ENCODE measurements at regions not wholly inside any gene's neighbourhood (a gene's known extent, or its start where the extent isn't known, plus 50 kb on each side); places are given as distances from the start of the nearest gene placed in this dataset.

DNA sequence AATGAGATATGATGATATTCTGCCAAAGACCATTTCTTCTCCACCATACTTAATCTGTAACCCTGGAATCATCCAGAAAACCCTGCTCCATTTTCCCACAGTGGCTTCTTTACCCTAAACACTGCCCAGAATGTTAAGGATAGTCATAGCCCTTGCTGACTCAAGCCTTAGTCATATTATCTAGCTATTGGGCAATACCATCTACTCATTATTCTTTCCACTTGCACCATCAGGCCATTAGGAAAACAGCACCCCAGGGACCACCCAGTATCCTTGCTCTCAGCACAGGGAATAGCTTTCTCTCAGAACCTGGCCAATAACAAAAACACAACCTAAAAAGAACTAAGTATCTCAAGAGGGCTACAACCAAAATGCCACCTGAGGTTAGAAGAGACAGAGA is 445.7 kb upstream of the SLC14A2 start:
- peak; percentile 71 for DNase-seq

GRCh38 chr18:45171679-45172191 is 443.5 kb upstream of the SLC14A2 start:
- peak; percentile 20 for DNase-seq

- DNase-seq, result no peak
These were observed 441.9 kb upstream of the SLC14A2 start for GRCh38 chr18:45173327-45173726.

- no peak for DNase-seq
These were observed 441.3 kb upstream of the SLC14A2 start for GRCh38 chr18:45173799-45174519.

- DNase-seq, result no peak
These were observed 440.6 kb upstream of the SLC14A2 start for GRCh38 chr18:45174629-45175136.

GRCh38 chr18:45175511-45175910 is 439.8 kb upstream of the SLC14A2 start:
- no peak for DNase-seq

DNA sequence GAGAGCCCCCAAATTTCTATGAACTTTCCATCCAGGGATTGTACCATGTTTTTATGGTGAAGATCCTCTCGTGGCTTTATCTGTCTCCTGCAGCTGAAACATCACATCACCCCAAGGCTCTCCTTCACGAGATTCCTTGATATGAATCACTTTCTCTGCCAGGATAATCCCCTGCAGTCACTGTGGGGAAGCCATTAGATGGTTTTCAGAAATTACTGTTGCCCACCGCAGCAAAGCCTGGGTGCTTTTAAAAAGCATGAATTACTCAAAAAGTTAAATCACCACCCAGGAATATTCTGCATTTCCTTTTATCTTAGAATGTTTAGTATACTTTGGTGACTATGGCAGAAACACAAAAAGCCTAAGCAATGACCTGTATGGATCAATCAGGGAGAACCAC is 428.4 kb upstream of the SLC14A2 start:
- DNase-seq, result no peak

- no peak for DNase-seq
These were observed 423.5 kb upstream of the SLC14A2 start for GRCh38 chr18:45191795-45192194.

GRCh38 chr18:45197526-45197970 is 417.7 kb upstream of the SLC14A2 start:
- DNase-seq, result no peak

DNA sequence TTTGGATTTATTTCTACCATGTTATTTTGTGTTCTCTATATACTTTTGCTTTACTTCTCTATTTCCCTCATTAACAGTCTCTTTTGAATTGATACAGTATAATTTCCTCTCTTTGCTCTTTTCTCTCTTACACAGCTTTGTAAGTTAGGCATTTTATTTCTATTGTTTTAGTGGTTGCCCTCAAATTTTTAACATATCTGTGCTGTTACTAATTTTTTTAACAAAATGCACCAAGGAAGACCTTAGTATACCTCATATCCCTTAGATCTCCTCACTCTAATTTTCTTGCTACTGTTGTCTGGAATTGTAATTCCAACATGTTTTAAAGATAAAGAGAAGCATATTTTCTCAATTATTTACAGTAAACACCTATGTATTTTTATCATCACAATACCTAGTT is 416.8 kb upstream of the SLC14A2 start:
- DNase-seq, result no peak

DNA sequence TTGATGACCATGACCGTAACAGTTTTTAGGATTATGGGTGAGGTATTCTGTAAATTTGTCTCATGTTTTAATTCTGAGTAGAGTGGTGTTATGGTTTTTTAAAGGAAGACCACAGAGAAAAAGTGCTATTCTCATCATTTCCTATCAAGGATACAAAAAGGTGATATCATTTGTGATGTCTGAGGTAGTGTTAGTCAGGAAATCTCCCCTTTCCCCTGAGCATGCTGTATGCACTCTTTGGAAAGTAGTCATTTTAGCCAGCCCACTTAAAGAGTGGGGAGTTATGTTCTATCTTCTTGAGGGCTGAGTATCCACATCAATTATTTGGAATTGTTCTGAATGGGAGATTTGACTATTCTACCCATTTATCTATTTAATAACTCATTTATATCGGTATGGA is 414.2 kb upstream of the SLC14A2 start:
- no peak for DNase-seq

GRCh38 chr18:45201489-45201888 is 413.8 kb upstream of the SLC14A2 start:
- no peak for DNase-seq

DNA sequence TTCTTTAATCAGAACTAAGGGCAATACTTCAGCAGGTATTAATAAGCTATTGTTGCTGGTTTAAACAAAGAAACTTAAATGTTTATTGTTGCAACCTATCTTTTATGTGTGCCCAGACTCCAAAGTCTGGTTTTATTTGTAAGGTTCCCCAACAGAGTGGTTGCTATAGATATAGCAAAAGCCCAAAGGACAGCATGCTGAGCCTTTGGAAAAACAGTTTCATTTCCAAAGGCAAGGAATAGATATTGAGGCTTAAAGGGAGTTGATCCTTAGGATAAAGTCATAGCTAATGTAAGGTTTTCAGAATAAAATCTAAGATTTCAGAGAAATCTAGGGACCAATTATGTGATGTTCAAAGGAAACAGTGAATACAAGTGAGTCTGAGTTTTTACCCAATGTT is 413.2 kb upstream of the SLC14A2 start:
- no peak for DNase-seq

- no peak for DNase-seq
These were observed 411.6 kb upstream of the SLC14A2 start for GRCh38 chr18:45203677-45204076.

GRCh38 chr18:45207328-45207727 is 407.9 kb upstream of the SLC14A2 start:
- DNase-seq, result no peak

GRCh38 chr18:45208164-45208563 is 407.1 kb upstream of the SLC14A2 start:
- no peak for DNase-seq

DNA sequence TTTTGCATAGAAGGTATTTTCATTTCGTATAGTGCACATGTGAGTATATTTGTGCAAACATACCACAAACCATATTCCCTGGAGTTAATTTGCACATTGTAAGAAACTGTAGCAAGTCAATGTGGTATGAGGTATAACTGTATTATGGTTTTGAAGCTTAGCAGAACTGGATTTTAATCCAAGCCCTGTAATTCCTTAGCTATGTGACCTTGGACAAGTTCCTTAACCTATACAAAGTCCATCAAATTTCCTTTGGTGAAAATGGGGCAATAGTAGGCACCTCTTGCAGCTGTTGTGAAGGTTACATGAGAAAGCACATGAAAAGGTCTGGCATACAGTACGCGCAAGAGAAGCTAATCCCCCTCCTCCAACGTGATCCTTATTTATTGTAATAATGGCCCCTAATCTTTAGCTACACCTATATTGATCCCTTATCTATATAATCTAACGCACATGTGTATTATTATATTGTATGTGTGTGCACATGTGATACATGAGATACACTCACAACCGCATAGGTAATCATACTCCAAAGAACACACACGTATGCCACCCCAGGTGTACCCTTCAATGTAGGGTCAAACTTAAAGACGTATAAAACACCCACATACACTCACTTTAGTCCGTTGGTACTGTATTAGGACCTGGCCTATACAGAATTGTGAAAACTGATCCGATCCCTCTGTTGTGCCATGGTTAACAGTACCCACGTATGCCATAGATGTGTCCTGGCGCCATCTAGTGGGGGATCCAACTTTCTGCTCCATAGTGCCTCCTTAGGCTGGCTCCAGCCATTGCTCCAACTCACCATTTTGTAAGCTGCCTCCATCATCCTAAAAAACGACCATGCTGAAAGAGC is 402.9 kb upstream of the SLC14A2 start:
- DNase-seq, result peak; percentile 21

GRCh38 chr18:45213040-45213333 is 402.3 kb upstream of the SLC14A2 start:
- DNase-seq, result no peak

- no peak for DNase-seq
These were observed 396.8 kb upstream of the SLC14A2 start for GRCh38 chr18:45218436-45218835.

DNA sequence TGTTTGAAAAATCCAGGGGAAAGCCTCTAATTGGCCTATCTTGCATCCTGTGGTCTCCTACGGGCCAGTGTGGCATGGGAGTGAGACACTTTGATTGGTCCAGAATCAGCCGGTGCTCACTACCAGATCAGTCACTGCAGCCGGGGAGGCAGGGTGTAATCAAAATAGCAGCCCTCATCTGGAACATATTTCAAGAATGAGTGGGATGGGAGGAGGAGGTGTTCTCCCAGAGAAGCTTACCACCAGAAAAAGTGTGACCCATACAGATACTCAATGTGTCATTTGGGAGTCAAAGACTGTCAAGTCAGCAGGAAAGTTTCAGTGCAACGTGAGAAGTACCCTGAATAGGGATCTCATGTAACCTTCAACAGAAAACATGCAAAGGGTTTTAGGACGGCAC is 393.9 kb upstream of the SLC14A2 start:
- peak; percentile 7 for DNase-seq

- DNase-seq, result no peak
These were observed 393.1 kb upstream of the SLC14A2 start for GRCh38 chr18:45222180-45222579.

DNA sequence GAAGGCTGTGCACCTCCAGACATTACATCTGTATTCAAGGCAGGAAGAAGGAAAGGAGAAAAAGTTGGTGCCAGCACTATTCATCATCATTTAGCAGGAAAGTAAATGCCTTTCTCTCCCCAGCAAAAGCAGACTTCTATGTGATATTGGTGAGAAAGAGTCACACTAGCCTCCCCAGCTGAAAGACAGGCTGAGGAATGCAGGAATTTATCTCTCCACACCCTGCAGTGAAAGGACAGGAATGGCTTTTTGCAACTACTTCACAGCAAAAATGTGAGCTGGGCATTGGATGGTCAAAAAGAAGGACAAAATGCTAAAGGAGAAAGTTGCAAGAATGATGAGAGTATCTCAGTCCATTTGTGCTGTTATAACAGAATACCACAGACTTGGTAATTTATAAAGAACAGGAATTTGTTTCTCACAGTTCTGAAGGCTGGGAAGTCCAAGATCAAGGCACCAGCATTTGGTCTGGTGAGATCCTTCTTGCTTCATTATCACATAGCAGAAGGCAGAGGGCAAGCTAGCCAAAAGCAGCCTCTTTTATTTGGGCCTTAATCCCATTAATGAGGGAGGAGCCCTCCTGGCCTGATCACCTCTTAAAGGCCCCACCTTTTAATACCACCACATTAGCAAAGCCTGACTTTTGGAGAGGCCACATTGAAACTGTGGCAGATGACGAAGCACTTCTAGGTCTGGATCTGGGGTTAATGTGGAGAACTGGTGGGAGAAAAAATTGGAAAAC is 388.1 kb upstream of the SLC14A2 start:
- DNase-seq, result no peak

- no peak for DNase-seq
These were observed 386.4 kb upstream of the SLC14A2 start for GRCh38 chr18:45228796-45229388.

All from NCI-H226 (cell line).